HG03571 (cell line): ENCODE measurements at regions not wholly inside any gene's neighbourhood (a gene's known extent, or its start where the extent isn't known, plus 50 kb on each side); places are given as distances from the start of the nearest gene placed in this dataset.

Experiments used
- ATAC-seq: cut with Tn5 transposase; IDR thresholded peaks from one replicate; pipeline ENCODE4 v1.9.1; 2021; ENCODE audit not compliant: unreplicated experiment

DNA sequence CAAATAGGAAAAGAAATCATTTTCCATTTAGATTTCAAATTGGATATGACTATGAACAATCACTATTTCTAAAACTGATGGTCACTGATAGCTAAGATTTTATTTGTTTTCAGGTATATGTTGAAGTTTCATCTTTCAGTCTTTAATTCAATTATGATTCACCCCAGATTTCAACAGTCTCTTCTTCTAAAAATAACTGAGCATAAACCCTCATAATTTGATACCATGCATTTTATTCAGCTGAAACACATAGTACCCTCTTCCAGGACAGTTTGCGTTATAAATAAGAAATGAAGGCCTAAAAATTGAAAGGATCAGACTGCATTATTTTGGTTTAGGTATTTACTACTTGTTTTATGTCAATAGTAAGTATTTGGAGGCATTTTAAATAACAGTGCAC lies 428.5 kb upstream of the NBEA start:
- no peak for ATAC-seq

DNA sequence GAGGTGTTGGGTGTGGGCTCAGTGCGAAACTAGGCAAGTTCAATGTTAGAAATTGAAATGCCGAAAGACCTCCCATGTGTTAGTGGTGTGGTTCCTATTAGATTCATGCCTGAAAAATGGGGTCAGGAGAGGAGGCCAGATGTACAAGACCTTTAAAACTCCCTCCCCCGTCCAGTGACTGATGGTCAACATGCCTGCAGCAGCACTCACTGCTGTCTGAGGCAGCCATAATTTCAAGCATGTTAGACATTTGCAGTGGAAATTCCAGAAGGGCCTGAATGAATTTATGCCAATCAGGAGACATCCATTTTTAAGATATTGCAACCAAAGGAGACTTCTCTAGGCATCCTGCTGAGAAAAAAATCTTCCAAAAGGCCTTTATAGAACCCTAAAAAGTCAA lies 426.9 kb upstream of the NBEA start:
- no peak for ATAC-seq

DNA sequence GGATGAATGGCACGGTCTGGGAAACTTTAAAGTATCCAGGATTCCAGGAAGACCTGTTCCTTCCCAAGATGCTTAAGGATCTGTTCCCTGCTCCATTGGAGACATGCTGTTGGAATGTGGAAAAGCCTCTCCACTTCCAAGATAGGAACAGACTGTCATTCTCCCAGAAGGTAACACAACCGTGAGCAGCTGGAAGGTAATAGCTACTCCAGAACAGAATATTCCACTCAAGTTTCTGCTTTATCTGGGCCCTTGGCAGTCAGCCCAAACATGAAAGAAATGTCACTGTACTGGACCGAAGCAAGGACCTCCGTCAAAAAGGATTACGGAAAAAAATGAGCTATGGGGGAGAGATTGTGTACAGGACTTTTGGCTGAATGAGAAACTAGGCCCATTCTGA lies 420.9 kb upstream of the NBEA start:
- ATAC-seq, result no peak

DNA sequence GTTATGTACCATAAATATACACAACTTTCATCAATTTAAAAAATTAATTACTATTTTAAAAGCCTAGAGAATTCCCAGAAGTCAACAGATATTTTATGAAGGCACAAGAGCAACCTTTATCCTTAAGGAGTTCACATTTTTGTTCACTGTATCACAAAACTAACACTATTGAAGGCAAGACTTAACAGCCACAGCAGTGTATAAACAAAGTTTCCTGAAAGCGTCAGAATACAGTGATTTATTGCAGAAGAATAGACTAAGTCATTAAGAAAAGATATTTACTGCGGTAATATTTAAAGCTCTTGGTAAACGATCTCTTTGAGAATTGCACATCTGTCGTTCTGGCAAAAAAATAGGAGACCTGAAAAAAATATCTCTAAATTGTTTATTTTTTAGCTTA lies 419.3 kb upstream of the NBEA start:
- ATAC-seq, result no peak

DNA sequence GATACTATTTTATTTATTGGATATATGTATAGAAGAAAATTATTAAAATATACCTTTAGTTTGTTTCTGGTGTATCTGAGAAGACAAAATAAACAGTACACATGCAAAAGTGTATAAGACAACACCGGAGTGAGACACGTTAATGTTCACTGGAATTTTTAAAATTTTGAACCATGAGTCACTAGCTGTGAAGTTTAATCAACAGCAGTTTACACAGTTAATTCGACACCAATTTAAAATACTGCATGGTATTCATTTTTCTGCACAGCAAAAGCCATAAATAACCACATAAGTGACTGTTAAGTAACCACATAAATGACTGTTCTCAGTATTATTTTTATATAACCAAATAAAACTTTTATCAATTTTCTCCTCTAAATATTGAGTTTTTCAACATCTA lies 418.7 kb upstream of the NBEA start:
- ATAC-seq, result no peak

DNA sequence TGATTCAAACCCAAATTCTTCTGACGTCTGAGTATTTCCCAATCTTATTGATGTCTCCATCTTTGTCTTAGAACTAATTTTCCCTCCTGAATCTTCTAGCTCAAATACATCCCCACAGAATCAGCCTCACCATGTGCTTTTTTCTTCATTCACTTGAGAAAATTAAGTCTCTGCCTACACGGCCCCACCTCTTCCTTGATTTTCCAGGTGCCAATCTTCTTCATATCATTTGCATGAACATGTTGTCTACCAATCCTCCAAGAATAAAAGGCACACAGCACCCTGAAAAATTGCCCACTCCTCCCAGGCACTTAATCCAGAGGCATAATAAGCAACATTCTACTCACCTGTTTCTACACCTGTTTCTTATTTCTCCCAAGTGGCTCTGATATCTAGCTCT lies 408.1 kb upstream of the NBEA start:
- ATAC-seq, result no peak

DNA sequence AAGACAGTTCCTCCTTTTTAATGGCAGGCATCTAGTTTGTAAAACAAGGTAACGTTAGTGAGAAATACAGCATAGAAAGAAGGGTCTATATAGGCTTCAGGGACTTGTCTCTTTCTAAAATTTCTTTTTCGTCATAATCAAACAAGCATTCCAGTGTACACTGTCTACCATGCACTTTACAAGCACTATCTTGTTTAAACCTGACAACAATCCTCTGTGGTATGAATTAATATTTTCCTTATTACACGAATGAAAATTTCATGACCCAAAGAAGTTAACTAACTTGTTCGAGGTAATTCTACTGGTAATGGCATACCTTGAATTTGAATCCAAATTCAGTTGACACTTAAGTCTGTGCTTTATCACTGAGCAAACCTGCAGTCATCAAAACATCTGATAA lies 399.7 kb upstream of the NBEA start:
- ATAC-seq, result no peak

DNA sequence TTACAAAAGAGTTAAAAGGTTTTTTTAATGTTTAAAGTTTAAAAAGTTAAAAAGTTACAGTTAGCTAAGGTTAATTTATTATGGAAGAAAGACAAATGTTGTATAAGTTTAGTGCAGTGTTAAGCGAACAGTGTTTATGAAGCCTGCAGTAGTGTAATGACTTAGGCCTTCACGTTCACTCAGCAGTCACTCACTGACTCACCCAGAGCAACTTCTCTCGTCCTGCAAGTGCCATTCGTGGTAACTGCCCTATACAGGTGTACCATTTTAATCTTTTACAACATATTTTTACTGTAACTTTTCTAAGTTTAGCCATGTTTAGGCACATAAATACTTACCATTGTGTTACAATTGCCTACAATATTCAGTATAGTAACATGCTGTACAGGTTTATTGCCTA lies 398.2 kb upstream of the NBEA start:
- no peak for ATAC-seq

DNA sequence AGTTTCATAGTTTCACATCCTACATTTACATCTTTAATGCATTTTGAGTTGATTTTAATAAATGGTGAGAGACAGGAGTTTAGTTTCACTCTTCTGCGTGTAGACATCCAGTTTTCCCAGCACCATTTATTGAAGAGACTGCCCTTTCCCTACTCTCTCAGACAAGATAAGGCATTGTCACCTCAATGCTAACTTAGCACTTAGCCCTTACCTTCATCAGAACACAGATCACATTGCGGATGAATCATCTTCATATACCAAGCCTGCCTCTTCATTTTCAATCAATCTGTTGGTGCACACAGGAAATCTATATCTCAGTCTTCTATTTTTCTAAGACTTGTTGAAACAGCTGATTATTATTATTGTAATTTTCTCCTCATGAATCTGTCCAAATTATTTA lies 396.6 kb upstream of the NBEA start:
- ATAC-seq, result no peak

DNA sequence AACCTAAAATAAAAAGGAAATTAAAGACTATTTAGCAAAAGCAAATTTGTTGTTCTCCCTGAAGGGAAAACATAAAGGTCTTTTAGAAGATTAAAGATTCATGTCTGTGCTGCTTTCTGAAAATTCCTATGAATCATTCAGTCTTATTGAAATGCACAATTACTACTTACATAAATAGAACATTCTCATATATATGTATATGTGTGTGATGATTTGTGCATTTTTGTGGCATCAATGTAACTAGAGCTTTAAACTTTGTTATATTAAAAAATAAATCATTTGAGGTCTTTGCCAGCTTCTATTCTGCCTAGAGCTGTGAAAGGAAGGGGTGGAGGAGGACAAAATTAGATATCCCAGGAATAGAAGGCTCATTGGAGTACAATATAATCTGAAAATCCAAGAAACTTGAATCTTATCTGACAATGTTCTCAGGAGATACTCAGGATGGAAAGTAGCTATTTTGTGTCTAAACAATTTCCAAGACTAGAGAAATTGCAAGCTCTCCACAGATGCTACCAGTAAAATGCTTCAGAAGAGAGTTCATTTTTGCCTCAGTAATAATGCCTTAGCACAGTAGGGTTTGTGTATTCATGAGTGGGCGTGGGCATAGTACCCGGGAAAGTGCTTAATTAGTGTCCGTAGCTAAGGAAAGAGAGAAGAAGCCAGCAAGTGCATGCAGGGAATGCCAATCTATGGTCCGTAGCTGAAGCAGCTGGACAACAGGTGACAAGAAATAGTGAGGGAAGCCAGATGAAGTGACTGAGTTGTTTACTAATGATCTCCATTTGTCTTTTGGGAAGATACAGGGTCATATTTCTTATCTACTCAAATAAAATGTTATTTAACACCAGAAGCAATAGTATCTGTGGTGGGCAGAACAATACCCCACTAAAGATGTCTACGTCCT lies 395.5 kb upstream of the NBEA start:
- no peak for ATAC-seq

DNA sequence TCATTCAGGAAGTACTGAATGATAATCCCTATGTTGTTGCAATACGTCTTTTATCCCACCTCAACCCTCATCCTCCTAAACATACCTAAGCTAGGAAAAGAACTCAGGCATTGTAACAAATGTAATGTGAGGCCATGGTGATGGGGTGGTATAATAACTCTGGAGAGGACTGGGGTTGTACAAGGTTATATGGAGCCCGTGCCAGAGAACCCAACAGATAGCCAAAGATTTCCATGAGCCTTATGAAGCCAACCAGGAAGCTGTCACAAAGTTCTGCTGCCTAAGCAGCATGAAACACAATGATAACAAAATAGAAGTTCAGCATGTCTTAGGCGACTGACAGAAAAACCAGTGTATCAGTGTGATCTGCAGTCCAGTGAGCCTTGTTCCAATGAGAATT lies 394.1 kb upstream of the NBEA start:
- ATAC-seq, result no peak

DNA sequence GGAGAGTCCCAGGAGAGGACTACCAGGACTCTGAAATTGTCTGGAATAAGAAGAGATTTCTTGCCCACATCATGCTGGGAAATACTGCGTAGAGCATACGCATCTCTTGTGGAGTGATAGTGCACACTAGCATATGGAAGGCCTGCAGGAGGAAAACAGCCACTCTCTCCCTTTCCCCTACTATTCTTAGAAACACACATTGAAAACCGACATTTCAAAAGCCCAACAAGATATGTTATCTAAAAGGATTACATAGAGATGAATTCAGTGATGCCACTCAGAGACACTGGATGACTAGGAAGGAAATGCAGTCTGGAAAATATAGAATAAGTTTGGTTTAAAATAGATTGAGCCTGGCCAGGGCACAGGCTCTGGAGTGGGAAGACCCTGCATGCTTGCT lies 388.7 kb upstream of the NBEA start:
- no peak for ATAC-seq

DNA sequence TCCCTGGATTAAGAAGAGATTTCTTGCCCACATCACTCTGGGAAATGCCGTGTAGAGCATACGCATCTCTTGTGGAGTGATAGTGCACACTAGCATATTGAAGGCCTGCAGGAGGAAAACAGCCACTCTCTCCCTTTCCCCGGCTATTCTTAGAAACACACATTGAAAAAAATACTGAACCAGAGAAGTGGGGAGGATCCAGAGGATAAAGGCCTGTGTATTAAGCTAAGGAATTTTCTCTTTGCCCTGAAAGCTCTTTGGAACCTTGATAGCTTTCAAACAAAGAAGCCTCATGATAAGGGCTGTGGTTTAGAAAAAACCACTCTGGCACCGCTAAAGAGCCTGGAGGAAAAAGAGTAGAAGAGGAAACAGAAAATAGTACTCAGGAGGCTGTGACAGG lies 386.1 kb upstream of the NBEA start:
- no peak for ATAC-seq

DNA sequence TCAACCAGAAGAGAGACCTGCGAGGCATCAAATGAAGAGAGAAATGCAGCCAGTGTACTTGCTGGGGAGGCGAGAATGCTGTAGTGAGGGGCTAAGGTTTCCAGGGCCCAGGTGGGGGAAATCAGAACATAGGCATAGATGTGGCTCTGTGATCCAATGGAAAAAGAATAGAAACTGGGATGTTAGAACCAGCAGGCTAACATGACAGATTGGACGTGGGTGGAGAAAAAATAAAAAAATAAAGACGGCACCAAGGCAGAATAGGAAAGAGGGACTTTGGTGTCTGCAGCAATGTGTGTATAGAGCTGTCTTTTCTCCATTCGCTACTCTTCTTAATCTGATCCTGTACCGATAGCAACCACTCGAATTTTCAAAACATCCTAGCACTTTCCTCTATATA lies 381.0 kb upstream of the NBEA start:
- ATAC-seq, result no peak

DNA sequence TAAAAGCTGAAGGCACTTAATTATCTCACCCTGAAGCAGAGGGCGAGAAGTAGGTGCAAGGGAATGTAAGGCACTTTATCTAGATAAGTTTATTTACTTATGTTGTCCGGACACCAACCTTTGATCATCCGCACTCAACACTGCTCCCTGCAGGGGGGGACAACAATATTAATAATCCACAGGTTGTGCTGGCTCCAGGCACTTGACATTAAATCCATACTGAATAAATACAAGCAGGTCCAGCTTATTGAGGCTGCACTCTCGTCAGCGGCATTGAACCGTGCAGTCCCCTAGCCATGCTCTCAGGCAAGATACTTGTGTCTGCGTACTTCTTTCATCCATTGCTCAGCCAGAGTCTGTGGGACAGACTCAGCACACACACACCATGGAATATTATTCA lies 374.5 kb upstream of the NBEA start:
- ATAC-seq, result no peak

DNA sequence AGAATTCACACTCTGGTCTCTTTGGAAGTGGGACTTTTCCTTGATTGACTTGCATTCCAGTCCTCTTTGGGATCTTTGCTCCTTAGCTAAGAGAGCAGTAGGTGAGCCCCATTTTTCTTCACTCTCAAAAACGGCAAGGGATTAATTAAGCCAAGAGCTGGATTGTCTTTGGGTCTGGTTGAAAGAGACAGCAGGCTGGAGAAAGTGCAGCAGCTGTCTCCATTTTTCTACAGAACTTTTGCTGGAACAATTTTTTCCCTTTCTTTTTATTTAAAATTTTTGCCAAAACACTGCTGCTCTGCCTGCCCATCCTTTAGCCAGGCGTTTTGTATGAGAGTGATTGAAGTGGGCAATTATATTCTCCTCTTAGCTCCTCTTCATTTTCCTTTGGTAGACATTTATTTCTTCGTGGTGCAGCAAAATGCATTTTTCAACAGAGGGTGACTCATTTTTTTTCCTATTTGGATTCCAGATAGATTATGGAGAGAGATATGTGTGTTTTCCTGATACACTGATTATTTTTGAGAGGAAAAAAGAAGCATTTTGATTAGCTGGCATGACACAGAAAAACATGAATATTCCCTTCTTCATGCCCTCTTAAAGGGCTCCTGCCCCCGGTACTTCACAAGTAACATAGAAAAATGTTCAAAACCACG lies 371.2 kb upstream of the NBEA start:
- no peak for ATAC-seq

DNA sequence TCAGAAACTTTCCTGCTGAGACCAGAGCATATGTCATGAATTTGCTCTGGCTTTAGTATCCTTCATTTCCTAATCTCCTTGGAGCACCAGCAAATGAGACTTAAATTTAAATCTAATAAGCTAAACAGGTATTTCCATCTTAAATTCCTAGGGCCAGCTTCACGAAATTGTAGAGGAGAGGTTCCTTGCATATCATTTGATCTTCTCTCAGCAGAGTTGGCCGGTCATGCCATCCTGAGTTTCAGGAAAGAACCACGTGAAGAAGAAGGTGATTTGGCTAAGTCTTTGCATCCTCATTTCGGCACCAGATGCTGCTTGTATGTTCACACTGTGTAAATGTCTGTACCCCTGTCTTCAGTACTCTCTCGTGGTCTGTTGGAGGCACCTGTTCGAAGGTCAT lies 370.4 kb upstream of the NBEA start:
- ATAC-seq, result no peak

DNA sequence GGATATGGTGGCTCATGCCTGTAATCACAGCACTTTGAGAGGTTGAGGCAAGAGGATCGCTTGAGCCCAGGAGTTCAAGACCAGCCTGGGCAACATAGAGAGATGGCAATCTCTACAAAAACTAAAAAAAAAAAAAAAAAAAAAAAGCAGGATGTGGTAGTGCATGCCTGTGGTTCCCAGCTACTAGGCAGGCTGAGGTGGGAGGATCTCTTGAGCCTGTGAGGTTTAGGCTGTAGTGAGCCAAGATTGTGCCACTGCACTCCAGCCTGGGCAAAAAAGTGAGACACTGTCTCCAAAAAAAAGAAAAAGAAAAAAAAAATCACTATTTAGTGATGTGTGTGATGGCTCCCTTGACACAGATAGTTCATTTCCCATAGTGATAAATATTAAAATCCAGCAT lies 365.0 kb upstream of the NBEA start:
- no peak for ATAC-seq

DNA sequence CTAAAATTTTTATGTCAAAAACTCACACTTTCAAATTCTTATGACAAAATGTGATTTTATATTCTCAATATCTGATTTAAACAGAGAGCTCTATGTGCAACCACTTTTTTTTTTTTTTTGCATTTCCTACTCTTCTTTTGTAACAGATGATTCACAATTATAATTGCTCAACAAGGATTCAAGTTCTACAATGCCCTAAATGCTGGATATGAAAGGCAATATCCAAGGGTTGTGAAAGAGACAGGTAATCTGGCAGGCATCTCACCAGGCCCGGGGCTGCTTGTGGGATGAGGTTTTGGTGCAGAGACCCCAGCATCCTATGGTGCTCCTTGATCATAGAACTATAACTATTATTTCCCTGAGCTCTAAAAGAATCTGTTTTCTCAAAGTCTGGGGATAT lies 363.6 kb upstream of the NBEA start:
- ATAC-seq, result no peak

DNA sequence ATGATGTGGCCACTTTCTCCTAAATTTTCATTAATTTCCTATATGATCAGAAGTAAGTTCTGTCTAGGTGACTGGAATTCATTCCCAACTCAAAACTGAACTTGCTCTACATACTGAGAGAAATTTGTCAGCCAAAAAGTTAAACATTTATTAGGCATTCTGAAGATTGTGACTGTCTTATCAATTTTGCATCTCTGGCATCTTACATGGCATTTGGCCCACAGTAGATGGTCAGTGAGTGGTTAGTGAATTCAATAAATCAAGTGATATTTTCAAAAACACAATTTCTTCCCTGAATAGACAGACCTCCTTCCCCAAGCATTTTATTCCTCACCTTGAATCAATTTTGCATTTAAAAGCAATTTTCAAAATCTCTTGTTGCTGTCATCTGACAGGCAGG lies 363.2 kb upstream of the NBEA start:
- ATAC-seq, result no peak

DNA sequence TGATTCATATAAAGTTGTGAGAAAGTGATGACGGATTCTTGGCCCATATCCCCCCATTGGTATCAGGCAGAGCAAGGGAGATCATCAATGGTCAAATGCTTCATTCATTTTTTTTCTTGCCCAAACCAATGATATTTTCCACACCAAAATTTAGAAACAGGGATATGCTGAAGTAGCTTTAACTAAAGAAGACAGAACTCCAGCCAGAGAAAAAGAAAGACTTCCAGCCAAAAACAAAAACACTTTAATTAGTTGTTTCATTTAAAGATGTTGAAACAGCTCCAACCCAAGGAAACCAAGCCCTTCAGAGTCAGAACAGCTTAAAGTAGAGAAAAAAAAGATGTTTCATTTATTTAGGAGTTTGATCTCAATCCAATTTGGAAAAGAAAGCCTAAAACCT lies 358.9 kb upstream of the NBEA start:
- no peak for ATAC-seq

DNA sequence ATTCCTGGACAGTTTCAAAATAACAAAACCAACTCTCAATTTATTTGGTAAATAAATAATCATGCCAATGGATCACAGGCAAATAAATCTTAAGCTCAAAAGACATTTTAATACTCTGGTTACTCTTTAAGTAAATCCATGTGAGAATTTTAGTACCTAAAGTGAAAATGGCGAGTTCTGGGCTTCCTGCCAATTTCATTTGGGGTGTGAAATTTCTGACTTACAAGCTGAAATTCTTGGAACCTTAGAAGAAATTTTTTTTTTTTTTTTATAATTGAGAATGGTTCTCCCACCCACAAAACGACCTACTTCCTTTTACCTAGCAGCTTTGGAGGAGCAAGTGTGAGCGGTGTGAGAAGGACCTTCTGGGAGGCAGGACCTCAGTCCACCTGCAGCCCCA lies 354.5 kb upstream of the NBEA start:
- ATAC-seq, result no peak

DNA sequence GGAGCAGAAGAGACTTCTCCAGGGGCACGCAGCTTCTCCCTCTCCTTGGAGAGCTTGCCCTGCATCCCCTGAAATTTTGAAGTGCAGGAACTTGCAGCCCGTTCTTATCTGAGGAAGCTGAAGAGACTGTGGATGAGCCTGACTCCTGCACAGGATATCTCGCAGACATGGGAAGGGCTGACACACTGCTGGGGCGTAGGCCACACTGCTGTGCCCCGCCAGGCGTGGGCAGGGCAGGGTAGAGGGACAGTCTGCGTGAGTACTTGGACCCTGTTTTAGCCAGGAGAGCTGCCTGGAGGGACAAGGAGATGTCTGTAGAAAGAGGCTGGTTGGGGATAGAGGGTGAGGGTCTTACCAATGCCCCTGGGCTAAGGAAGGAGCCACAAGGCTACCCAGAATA lies 353.7 kb upstream of the NBEA start:
- no peak for ATAC-seq
